ENCODE measurements at regions not wholly inside any gene's neighbourhood (a gene's known extent, or its start where the extent isn't known, plus 50 kb on each side); places are given as distances from the start of the nearest gene placed in this dataset.

- ChIA-PET POLR2A (no interaction called here), CTCF (no interaction called here)
- no peak for DNase-seq (ENCODE audit: extremely low spot score)
- TF ChIP-seq FOXA1 (IDR thresholded peaks at IDR 0.05) = no peak
- TF ChIP-seq HDGF (IDR thresholded peaks at IDR 0.05; ENCODE audit: borderline replicate concordance) = no peak
- no peak for TF ChIP-seq L3MBTL2 (conservative IDR thresholded peaks at IDR 0.05)
- TF ChIP-seq FOXM1 (IDR thresholded peaks at IDR 0.05; ENCODE audit: borderline replicate concordance) = no peak
- TF ChIP-seq SP1 (IDR thresholded peaks at IDR 0.05) = no peak
- TF ChIP-seq NFRKB (IDR thresholded peaks at IDR 0.05) = no peak
- TF ChIP-seq TARDBP (IDR thresholded peaks at IDR 0.05) = no peak
- TF ChIP-seq BHLHE40 (IDR thresholded peaks at IDR 0.05; ENCODE audit: borderline replicate concordance) = no peak
These were observed 751.4 kb downstream of the KCNA4 start for GRCh38 chr11:29265381-29265780.

- POLR2A ChIA-PET = no interaction called here
- CTCF ChIA-PET = no interaction called here
- DNase-seq (ENCODE audit: extremely low spot score) = no peak
- TF ChIP-seq HDGF (IDR thresholded peaks at IDR 0.05; ENCODE audit: borderline replicate concordance) = no peak
- no peak for TF ChIP-seq LEF1 (IDR thresholded peaks at IDR 0.05; ENCODE audit: borderline replicate concordance)
- TF ChIP-seq ZNF384 (IDR thresholded peaks at IDR 0.05) = no peak
- no peak for TF ChIP-seq FOXK2 (IDR thresholded peaks at IDR 0.05)
- no peak for TF ChIP-seq CTBP1 (IDR thresholded peaks at IDR 0.05; ENCODE audit: borderline replicate concordance)
- TF ChIP-seq PKNOX1 (IDR thresholded peaks at IDR 0.05) = no peak
- no peak for TF ChIP-seq FOXA1 (IDR thresholded peaks at IDR 0.05)
- TF ChIP-seq ELF4 (IDR thresholded peaks at IDR 0.05) = no peak
- no peak for TF ChIP-seq BHLHE40 (IDR thresholded peaks at IDR 0.05; ENCODE audit: borderline replicate concordance)
- TF ChIP-seq FOXM1 (IDR thresholded peaks at IDR 0.05; ENCODE audit: borderline replicate concordance) = no peak
- TF ChIP-seq ARNT (IDR thresholded peaks at IDR 0.05) = no peak
These were observed 752.7 kb downstream of the KCNA4 start for GRCh38 chr11:29263971-29264682.

- DNase-seq (ENCODE audit: extremely low spot score) = no peak
- no peak for TF ChIP-seq LEF1 (IDR thresholded peaks at IDR 0.05; ENCODE audit: borderline replicate concordance)
- ChIA-PET CTCF (no interaction called here), POLR2A (no interaction called here)
These were observed 755.0 kb downstream of the KCNA4 start for GRCh38 chr11:29261831-29262230.

GRCh38 chr11:29260939-29261705 lies 755.7 kb downstream of the KCNA4 start:
- ChIA-PET CTCF (no interaction called here), POLR2A (no interaction called here)
- DNase-seq (ENCODE audit: extremely low spot score) = no peak
- TF ChIP-seq CTBP1 (IDR thresholded peaks at IDR 0.05; ENCODE audit: borderline replicate concordance) (no peak), PKNOX1 (IDR thresholded peaks at IDR 0.05) (no peak), L3MBTL2 (conservative IDR thresholded peaks at IDR 0.05) (no peak), SUZ12 (IDR thresholded peaks at IDR 0.05) (no peak), LEF1 (IDR thresholded peaks at IDR 0.05; ENCODE audit: borderline replicate concordance) (no peak), SP1 (IDR thresholded peaks at IDR 0.05) (no peak), ELF4 (IDR thresholded peaks at IDR 0.05) (no peak), ZNF384 (IDR thresholded peaks at IDR 0.05) (no peak), FOXK2 (IDR thresholded peaks at IDR 0.05) (no peak)

DNA sequence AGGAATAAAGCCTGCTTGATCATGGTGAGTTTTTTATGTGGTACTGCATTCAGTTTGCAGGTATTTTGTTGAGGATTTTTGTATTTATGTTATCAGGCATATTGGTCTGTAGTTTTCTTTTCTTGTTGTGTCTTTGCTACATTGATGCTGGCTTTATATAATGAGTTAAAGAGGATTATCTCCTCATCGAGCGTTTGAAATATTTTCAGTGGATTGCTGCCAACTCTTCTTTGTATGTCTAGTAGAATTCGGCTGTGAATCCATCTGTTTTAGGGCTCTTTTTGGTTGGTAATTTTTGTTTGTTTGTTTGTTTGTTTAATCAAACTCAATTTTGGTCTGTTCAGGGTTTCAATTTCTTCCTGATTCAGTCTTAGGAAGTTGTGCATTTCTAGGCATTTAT lies 758.4 kb downstream of the KCNA4 start:
- ChIA-PET CTCF (no interaction called here), POLR2A (no interaction called here)
- DNase-seq (ENCODE audit: extremely low spot score) = no peak
- TF ChIP-seq ELF4 (IDR thresholded peaks at IDR 0.05) (no peak), TARDBP (IDR thresholded peaks at IDR 0.05) (no peak), FOXA1 (IDR thresholded peaks at IDR 0.05) (no peak), SUZ12 (IDR thresholded peaks at IDR 0.05) (no peak), BHLHE40 (IDR thresholded peaks at IDR 0.05; ENCODE audit: borderline replicate concordance) (no peak), LEF1 (IDR thresholded peaks at IDR 0.05; ENCODE audit: borderline replicate concordance) (no peak), NFRKB (IDR thresholded peaks at IDR 0.05) (no peak), FOXM1 (IDR thresholded peaks at IDR 0.05; ENCODE audit: borderline replicate concordance) (no peak), SP1 (IDR thresholded peaks at IDR 0.05) (no peak), ZNF384 (IDR thresholded peaks at IDR 0.05) (no peak), L3MBTL2 (conservative IDR thresholded peaks at IDR 0.05) (no peak), ARNT (IDR thresholded peaks at IDR 0.05) (no peak)

DNA sequence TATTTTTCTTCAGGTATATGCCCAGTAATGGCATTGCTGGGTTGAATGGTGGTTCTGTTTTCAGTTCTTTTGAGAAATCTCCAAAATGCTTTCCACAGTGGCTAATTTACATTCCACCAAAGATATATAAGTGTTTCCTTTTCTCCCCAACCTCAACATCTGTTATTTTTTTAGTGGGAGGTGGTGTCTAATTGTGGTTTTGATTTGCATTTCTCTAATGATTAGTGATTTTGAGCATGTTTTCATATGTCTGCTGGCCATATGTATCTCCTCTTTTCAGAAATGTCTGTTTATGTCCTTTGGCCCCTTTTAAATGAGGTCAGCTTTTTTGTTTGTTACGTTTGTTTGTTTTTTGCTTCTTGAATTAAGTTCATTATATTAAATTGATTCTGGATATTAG lies 760.2 kb downstream of the KCNA4 start:
- POLR2A ChIA-PET = no interaction called here
- no peak for DNase-seq (ENCODE audit: extremely low spot score)

More for the DNA sequence above, 760.2 kb downstream of the KCNA4 start:
- CTCF ChIA-PET = no interaction called here
- TF ChIP-seq FOXA1 (IDR thresholded peaks at IDR 0.05) (no peak), ZNF384 (IDR thresholded peaks at IDR 0.05) (no peak), LEF1 (IDR thresholded peaks at IDR 0.05; ENCODE audit: borderline replicate concordance) (no peak), TARDBP (IDR thresholded peaks at IDR 0.05) (no peak), PKNOX1 (IDR thresholded peaks at IDR 0.05) (no peak), BHLHE40 (IDR thresholded peaks at IDR 0.05; ENCODE audit: borderline replicate concordance) (no peak), ELF4 (IDR thresholded peaks at IDR 0.05) (no peak), SP1 (IDR thresholded peaks at IDR 0.05) (no peak), L3MBTL2 (conservative IDR thresholded peaks at IDR 0.05) (no peak), SUZ12 (IDR thresholded peaks at IDR 0.05) (no peak), FOXK2 (IDR thresholded peaks at IDR 0.05) (no peak), NFRKB (IDR thresholded peaks at IDR 0.05) (no peak), HDGF (IDR thresholded peaks at IDR 0.05; ENCODE audit: borderline replicate concordance) (no peak), FOXM1 (IDR thresholded peaks at IDR 0.05; ENCODE audit: borderline replicate concordance) (no peak), ARNT (IDR thresholded peaks at IDR 0.05) (no peak)
